ENCODE measurements at regions not wholly inside any gene's neighbourhood (a gene's known extent, or its start where the extent isn't known, plus 50 kb on each side); places are given as distances from the start of the nearest gene placed in this dataset.

GRCh38 chr13:84737661-84738060 is 855.4 kb upstream of the SLITRK1 start:
- TF ChIP-seq GATA2 (IDR thresholded peaks at IDR 0.05; ENCODE audit: low read depth, low read length) (no peak), GATA3 (IDR thresholded peaks at IDR 0.05; ENCODE audit: low read depth, low read length) (no peak)

DNA sequence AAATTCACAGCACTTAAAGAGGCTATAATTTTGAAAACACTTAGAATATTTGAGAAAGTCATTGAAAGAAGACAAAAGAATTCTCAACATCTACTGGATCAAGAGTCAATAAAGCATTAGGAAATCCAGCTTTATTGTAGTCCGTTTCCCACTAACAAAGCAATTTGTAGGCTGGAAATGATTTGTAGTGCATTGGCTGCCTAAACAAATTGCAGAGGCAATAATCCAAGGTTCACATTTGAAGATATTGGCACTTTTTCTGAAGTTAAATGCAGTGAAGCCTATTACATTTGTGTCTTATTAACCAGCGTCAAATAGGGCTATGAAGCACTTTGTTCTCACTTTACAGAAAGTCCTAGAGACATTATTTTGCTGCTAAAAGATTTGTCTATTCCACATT is 848.1 kb upstream of the SLITRK1 start:
- TF ChIP-seq GATA3 (IDR thresholded peaks at IDR 0.05; ENCODE audit: low read depth, low read length) (no peak), GATA2 (IDR thresholded peaks at IDR 0.05; ENCODE audit: low read depth, low read length) (no peak)

DNA sequence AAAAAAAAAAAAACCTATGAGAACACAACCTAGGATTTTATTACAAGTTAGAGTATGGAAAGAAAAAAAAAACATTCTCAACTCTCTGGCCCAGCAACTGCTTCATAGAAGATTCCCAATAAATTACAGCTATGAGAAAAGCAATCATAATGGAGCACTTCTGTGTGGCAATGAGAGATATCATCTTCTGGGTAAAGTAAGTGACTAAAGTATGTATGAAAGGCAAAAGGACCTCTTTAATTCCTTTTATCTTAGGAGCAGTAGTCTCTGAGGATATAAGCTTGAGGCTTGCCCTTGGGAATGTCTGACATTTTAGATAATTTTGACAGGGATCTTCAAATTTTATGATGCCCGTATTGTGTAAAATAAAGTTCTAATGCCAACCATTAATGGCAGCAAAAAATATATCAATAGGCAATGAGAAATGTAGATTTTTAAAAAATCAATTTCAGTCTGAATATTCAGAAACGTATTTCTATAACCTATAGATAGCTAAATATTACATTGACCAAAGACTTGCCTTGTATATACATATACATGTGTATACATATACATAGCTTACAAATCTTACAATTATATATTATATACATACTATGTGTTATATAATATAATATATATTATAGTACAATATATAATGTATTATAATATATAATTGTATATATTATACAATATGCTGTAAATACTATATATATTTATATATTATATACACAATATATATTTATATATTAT is 823.9 kb upstream of the SLITRK1 start:
- TF ChIP-seq GATA2 (IDR thresholded peaks at IDR 0.05; ENCODE audit: low read depth, low read length) (no peak), GATA3 (IDR thresholded peaks at IDR 0.05; ENCODE audit: low read depth, low read length) (no peak)

DNA sequence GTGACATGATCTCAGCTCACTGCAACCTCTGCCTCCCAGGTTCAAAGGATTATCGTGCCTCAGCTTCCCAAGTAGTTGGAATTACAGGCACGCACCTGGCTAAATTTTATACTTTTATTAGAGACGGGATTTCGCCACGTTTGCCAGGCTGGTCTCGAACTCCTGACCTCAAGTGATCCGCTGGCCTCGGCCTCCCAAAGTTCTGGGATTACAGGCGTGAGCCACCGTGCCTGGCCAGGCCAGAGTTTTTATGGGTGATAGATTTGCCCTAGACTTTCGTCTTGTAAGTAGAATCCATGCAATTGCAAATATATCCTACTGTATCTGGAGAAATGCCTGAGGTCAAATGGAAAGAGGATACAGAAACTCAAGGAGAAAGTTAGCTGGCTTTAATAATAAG is 819.9 kb upstream of the SLITRK1 start:
- TF ChIP-seq GATA3 (IDR thresholded peaks at IDR 0.05; ENCODE audit: low read depth, low read length) (no peak), GATA2 (IDR thresholded peaks at IDR 0.05; ENCODE audit: low read depth, low read length) (no peak)

DNA sequence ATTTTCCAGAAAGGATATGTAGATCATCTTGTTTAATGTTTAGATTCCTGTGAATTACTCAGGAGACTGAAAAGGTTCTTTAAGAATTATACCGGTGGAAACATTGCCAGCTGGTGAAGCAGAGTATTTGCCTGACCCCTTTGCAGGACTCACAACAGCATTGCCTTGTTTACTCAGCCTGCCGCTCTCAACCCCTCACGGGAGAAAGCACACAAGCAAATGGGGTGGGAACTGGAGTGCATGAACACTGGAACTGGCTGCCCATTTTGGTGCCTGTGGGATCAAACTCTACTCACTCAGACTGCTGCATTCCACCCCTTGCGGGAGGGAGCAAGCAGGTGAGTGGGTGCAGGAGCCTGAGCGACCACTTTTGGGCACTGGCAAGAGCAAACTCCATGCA is 804.7 kb upstream of the SLITRK1 start:
- TF ChIP-seq GATA3 (IDR thresholded peaks at IDR 0.05; ENCODE audit: low read depth, low read length): no peak
- no peak for TF ChIP-seq GATA2 (IDR thresholded peaks at IDR 0.05; ENCODE audit: low read depth, low read length)

GRCh38 chr13:84686458-84686857 is 804.2 kb upstream of the SLITRK1 start:
- TF ChIP-seq GATA3 (IDR thresholded peaks at IDR 0.05; ENCODE audit: low read depth, low read length) (no peak), GATA2 (IDR thresholded peaks at IDR 0.05; ENCODE audit: low read depth, low read length) (no peak)

DNA sequence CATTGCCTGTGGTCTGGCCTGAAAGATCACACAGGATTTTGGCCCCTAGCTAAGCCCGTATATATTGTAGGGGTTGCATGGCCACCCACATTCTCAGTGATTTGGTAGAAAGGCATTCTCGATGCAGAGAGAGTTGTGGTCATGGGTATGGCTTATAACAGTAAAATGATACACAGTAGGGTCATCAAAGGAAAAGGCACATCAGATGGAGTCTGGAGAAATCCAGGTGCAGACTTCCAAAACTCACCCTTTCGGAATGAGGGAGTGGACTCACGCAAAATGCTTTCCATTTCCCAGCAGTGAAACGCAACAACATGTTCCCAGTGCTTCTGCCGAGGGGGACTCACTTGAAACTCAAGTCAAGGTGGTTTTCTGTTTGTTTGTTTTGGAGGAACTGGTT is 802.5 kb upstream of the SLITRK1 start:
- no peak for TF ChIP-seq GATA3 (IDR thresholded peaks at IDR 0.05; ENCODE audit: low read depth, low read length)
- TF ChIP-seq GATA2 (IDR thresholded peaks at IDR 0.05; ENCODE audit: low read depth, low read length): no peak

DNA sequence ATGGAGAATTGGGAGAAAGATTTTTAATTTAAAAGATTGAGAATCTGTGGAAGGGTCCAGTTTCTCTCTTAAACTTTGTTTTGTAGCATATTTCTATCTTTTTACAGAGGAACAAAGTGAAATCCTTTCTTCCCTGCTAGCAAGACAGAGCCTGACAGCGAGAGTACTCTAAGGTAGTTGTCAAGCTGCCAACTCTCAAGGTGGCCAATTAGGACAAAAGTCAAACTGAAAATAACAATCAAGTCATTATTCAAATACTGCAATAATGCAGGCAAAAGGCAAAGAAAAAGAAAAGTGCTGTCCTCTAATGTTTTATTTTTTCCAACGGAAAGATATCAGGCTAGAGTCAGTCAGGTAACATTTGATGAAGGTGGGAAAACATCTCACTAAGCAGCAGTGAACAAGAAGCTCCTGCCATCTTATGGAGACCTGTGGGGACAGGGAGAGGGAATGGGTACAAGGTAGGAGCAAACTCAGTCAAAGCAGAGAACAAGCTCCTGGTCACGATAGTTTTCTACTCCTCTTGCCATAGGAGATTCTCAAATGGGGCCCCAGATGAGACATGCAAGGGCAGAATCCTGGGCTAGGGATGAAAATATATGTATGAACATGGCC is 801.9 kb upstream of the SLITRK1 start:
- TF ChIP-seq GATA2 (IDR thresholded peaks at IDR 0.05; ENCODE audit: low read depth, low read length) (no peak), GATA3 (IDR thresholded peaks at IDR 0.05; ENCODE audit: low read depth, low read length) (no peak)

GRCh38 chr13:84683448-84683847 is 801.2 kb upstream of the SLITRK1 start:
- no peak for TF ChIP-seq GATA3 (IDR thresholded peaks at IDR 0.05; ENCODE audit: low read depth, low read length)
- TF ChIP-seq GATA2 (IDR thresholded peaks at IDR 0.05; ENCODE audit: low read depth, low read length): no peak

- TF ChIP-seq GATA2 (IDR thresholded peaks at IDR 0.05; ENCODE audit: low read depth, low read length): no peak
- no peak for TF ChIP-seq GATA3 (IDR thresholded peaks at IDR 0.05; ENCODE audit: low read depth, low read length)
Measured at GRCh38 chr13:84677836-84678235, 795.6 kb upstream of the SLITRK1 start.

DNA sequence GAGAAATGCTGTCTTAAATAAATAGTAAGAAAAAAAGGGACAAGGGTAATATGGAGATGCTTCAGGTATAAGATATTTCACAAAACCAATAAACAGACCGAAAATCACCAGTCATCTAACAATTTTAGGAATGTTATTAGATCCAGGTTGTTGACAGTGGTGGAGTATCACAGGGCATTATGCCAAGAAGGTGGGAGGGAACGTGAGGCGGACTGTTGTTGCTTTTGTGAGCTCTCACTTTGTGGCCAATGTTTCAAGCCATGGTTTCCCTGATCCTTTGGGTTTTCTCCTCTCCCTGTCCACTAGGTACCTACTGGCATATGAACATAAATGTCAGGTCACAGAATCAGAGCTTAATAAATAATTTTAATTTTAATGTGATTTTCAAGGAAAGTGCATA is 790.3 kb upstream of the SLITRK1 start:
- no peak for TF ChIP-seq GATA3 (IDR thresholded peaks at IDR 0.05; ENCODE audit: low read depth, low read length)
- no peak for TF ChIP-seq GATA2 (IDR thresholded peaks at IDR 0.05; ENCODE audit: low read depth, low read length)

DNA sequence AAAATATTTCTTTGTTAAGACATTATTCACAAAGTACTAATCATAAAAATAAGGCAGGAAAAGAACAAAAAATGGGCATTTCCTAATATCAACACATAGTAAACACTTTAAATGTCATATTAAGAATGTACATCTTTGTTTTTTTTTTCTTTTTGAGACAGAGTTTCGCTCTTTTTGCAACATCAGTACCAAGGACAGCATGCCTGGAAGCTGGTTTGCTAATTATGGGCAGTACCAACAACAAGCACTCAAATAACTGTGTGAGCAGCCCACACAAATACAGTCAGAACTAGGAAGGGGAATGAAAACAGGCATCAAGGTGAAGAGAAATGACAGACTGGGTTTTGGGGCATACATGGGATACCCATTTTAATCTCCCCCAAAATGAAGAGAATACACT is 788.0 kb upstream of the SLITRK1 start:
- TF ChIP-seq GATA2 (IDR thresholded peaks at IDR 0.05; ENCODE audit: low read depth, low read length): no peak
- TF ChIP-seq GATA3 (IDR thresholded peaks at IDR 0.05; ENCODE audit: low read depth, low read length): no peak

DNA sequence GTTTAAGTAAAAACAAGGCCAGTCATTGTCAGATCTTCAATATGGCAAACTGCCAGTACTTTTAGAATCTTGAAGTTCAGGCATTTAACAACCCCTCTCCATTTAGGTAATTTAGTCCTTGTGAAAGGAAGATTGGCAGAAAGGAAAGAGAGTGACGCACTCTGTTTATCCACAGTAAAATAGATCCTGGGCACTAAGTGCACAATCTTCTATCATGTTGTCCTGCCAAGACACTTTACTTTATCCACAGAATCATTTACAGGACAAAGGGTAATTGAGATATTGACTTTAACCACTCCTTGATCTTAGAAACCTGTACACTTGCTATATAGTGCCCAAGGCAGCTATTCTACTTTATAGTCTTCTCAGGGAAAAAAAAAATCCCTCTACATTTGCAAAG is 786.4 kb upstream of the SLITRK1 start:
- TF ChIP-seq GATA3 (IDR thresholded peaks at IDR 0.05; ENCODE audit: low read depth, low read length) (no peak), GATA2 (IDR thresholded peaks at IDR 0.05; ENCODE audit: low read depth, low read length) (no peak)

DNA sequence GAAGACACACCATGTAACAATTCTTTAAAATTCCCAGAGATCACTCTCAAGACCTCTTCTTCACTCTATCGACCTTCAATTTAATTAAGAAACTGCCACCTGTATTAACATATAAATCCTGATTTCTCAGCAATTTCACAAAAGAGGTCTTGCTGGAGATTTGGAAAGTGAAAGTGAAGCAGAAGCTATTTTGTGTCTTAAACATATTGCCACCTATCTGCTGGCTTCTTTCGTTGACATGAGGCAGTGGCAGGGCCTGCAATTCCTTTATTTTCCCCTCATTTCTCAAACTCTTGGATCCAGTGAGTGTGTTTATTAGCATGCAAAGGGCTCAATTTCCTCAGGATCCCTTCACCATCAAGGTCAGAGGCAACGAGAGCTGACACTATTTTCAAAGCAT is 780.2 kb upstream of the SLITRK1 start:
- TF ChIP-seq GATA3 (IDR thresholded peaks at IDR 0.05; ENCODE audit: low read depth, low read length): no peak
- TF ChIP-seq GATA2 (IDR thresholded peaks at IDR 0.05; ENCODE audit: low read depth, low read length): no peak

GRCh38 chr13:84661718-84662117 is 779.4 kb upstream of the SLITRK1 start:
- TF ChIP-seq GATA3 (IDR thresholded peaks at IDR 0.05; ENCODE audit: low read depth, low read length): no peak
- TF ChIP-seq GATA2 (IDR thresholded peaks at IDR 0.05; ENCODE audit: low read depth, low read length): no peak
